Panc1 (cell line): ENCODE measurements at regions not wholly inside any gene's neighbourhood (a gene's known extent, or its start where the extent isn't known, plus 50 kb on each side); places are given as distances from the start of the nearest gene placed in this dataset.

Source experiments
- ATAC-seq: fragments of 200-7000 bp; cut with Tn5 transposase; 2 replicates; pipeline ENCODE4 v1.9.1; 2020; ENCODE audit warnings: mild to moderate bottlenecking, moderate library complexity
- BruUV-seq: library from RNA; stranded (reverse); fragments of 400-500 nt; replicated peaks from 2 replicates; lab custom pipeline; 2021; lab: Mats Ljungman, UMichigan
- CTCF ChIA-PET: fragments of 300-600 bp; sonication (Branson Sonifier 250); formaldehyde crosslinking; loops from one replicate; lab custom pipeline; 2022; ENCODE audit warnings: antibody characterized with exemption; lab: Charles Lee
- POLR2A ChIA-PET: fragments of 300-600 bp; sonication (Branson Sonifier 250); formaldehyde crosslinking; loops from one replicate; lab custom pipeline; 2022; ENCODE audit warnings: antibody characterized with exemption; lab: Charles Lee
- DNase-seq: peaks from one replicate; pipeline ENCODE4 v3.0.0-alpha.2; 2010; ENCODE audit warnings: low read depth, low spot score
- H3K27ac ChIP-seq: 2 replicates; pipeline ENCODE4 v1.5.1; 2011; ENCODE audit warnings: mild to moderate bottlenecking, low read length, inconsistent platforms
- H3K27me3 ChIP-seq: fragments of 200-500 bp; sonication (Bioruptor generic); 2 replicates; pipeline ENCODE4 v1.6.0; 2014; ENCODE audit warnings: low read length, inconsistent platforms; ENCODE audit not compliant: control insufficient read depth, insufficient read depth
- H3K36me3 ChIP-seq: fragments of 200-500 bp; sonication (Bioruptor generic); 2 replicates; pipeline ENCODE4 v1.5.1; 2014; ENCODE audit warnings: inconsistent platforms, mild to moderate bottlenecking, low read length, moderate library complexity; ENCODE audit not compliant: control insufficient read depth, insufficient read depth
- H3K4me1 ChIP-seq: 2 replicates; pipeline ENCODE4 v1.5.1; 2011; ENCODE audit warnings: inconsistent platforms, mild to moderate bottlenecking, low read length, moderate library complexity; ENCODE audit not compliant: control insufficient read depth, insufficient read depth
- H3K4me3 ChIP-seq, 2 experiments: 2 replicates each; pipeline ENCODE4 v1.5.1; 2011 to 2012; ENCODE audit warnings: low read depth in 2 of 2, low read length in 2 of 2, mild to moderate bottlenecking in 2 of 2, inconsistent platforms in 1 of 2, moderate library complexity in 1 of 2
- H3K9me3 ChIP-seq: fragments of 200-500 bp; sonication (Bioruptor generic); 2 replicates; pipeline ENCODE4 v1.5.1; 2014; ENCODE audit warnings: low read depth, mild to moderate bottlenecking, inconsistent platforms, low read length, moderate library complexity; ENCODE audit not compliant: control insufficient read depth, insufficient read depth
- CTCF ChIP-seq: fragments of 450-650 bp; IDR thresholded peaks from 2 replicates; pipeline ENCODE4 v1.5.1; 2017; ENCODE audit warnings: mild to moderate bottlenecking
- POLR2AphosphoS5 ChIP-seq: IDR thresholded peaks from 2 replicates; pipeline ENCODE4 v1.6.1; 2012; ENCODE audit warnings: mild to moderate bottlenecking, low read depth, low read length, moderate library complexity
- REST ChIP-seq, 2 experiments: IDR thresholded peaks; 2 replicates each; pipeline ENCODE4 v1.6.1; 2011 to 2012; ENCODE audit warnings: low read depth in 2 of 2, control low read depth in 1 of 2, low read length in 1 of 2, mild to moderate bottlenecking in 1 of 2, moderate library complexity in 1 of 2; ENCODE audit not compliant: insufficient read depth in 1 of 2
- SIN3A ChIP-seq: IDR thresholded peaks from 2 replicates; pipeline ENCODE4 v1.6.1; 2012; ENCODE audit warnings: low read depth, mild to moderate bottlenecking, low read length, moderate library complexity, borderline replicate concordance; ENCODE audit not compliant: insufficient read depth
- TCF7L2 ChIP-seq: IDR thresholded peaks from 2 replicates; pipeline ENCODE4 v1.6.1; 2011; ENCODE audit warnings: mild to moderate bottlenecking, low read depth, low read length, inconsistent platforms
- in situ Hi-C: cut with HindIII; loops from 2 replicates; pipeline ENCODE4 v1.10.0; 2016; ENCODE audit warnings: low sequenced_read_pairs, low pct_unique_long_range_greater_than_20kb
- intact Hi-C: fragments of 100-400 bp; cut with micrococcal nuclease; formaldehyde crosslinking; loops from one replicate; pipeline ENCODE4 v1.10.0; 2022; ENCODE audit not compliant: unreplicated experiment

- BruUV-seq: no TSS peak
- intact Hi-C loops: no loop called here
- ChIA-PET CTCF (no interaction called here), POLR2A (no interaction called here)
- Histone ChIP-seq H3K9me3 (no peaks in the 10 kb centered on the region), H3K27me3 (0 out of 2 replicates have a peak, but pooled peaks cover 2% of the 10 kb centered on the region), H3K27ac (no peak overlapping the region), H3K4me1 (0 out of 2 replicates have a peak, but pooled peaks cover 4% of the 10 kb centered on the region), H3K4me3 (no peak overlapping the region), H3K36me3 (no peaks in the 10 kb centered on the region)
- DNase-seq: no peak
- no peak for ATAC-seq
- TF ChIP-seq SIN3A (no peak), POLR2AphosphoS5 (no peak), REST (IDR thresholded peaks at IDR 0.05; ENCODE audit: insufficient read depth in 1 of 2, low read depth in 2 of 2, low read length in 1 of 2) (no peak), TCF7L2 (no peak), CTCF (no peak)
- in situ Hi-C loops: no loop called here
These were observed 122.0 kb downstream of the PLEKHG1 start for GRCh38 chr6:150721418-150722266.

GRCh38 chr6:150722614-150723344 lies 123.1 kb downstream of the PLEKHG1 start:
- Histone ChIP-seq H3K27ac (no peak overlapping the region), H3K9me3 (no peaks in the 10 kb centered on the region), H3K4me3 (no peak overlapping the region), H3K27me3 (peaks cover 5% of the 10 kb centered on the region; the same call in 1 of the 2 replicates), H3K4me1 (0 out of 2 replicates have a peak, but pooled peaks cover 4% of the 10 kb centered on the region), H3K36me3 (no peaks in the 10 kb centered on the region)
- in situ Hi-C loops: no loop called here
- POLR2A ChIA-PET: no interaction called here
- no peak for TF ChIP-seq REST (IDR thresholded peaks at IDR 0.05; ENCODE audit: insufficient read depth in 1 of 2, low read depth in 2 of 2, low read length in 1 of 2)
- TF ChIP-seq SIN3A: no peak
- TF ChIP-seq CTCF: no peak
- TF ChIP-seq POLR2AphosphoS5: no peak
- no peak for TF ChIP-seq TCF7L2
- CTCF ChIA-PET: no interaction called here
- intact Hi-C loops: no loop called here
- no peak for ATAC-seq
- no peak for DNase-seq
- no TSS peak for BruUV-seq
